Hypothalamus (tissue), 51 donors: ENCODE measurements at regions not wholly inside any gene's neighbourhood (a gene's known extent, or its start where the extent isn't known, plus 50 kb on each side); places are given as distances from the start of the nearest gene placed in this dataset.
"Not testable (repeated sequence)": the region's sequence is repeated elsewhere in the genome, so short reads cannot be mapped to it uniquely, and the experiment has no call there.

ENCODE experiments used
- DNase-seq, 51 donors: peaks; one replicate each; lab custom pipeline; 2025; lab: John Stamatoyannopoulos, UW

DNA sequence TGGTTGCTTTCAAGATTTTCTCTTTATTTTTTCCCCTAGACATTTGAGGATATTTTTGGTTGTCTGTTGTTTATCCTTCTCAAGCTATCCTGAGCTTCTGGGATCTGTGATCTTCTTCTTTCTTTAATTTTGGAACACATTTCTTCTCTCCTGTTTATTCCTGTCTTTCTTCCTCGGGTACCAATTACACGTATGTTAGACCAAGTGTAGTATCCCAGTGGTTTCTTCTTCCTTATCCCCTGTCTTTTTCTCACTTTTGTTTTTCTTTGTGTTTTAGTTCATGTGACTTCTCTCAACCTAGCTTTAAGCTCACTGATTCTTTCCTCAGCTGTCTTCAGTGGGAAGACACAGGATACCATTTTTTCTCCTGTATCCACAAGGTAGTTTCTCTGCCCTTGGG is 120.0 kb downstream of the GALR1 start:
- no peak for DNase-seq

DNA sequence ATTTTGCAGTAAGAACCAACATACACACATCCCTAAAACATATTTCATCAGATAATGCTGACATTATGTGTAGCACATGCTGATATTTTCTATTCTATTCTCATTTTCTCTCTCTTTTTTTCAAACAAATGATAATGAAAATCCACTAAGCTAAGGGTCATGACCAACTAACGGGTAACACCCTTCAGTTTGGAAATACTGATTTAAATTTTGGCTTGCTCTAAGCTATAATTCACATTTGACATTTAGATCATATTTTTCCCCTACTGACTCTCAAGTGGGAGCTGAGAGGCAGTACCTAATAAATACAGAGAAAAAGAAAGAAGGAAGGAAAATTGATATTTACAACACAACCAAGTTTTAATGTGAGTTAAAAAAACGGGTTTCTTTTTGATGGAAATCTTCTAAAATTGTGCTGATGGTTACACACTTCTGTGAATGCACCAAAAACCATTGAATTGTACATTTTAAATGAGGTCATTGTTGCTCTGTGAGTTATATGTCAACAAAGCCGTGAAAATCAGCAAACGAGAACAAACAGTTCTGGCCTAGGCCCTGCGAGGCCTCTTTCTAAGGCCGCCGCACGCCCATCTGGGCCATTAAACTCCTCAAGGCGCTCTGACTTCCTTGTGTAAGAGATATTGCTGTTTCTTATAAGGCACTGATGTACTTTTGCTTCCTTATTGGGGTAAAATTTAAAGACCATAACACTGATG is 124.2 kb downstream of the GALR1 start:
- DNase-seq, result no peak

GRCh38 chr18:77374446-77374805 is 124.8 kb downstream of the GALR1 start:
- no peak for DNase-seq

DNA sequence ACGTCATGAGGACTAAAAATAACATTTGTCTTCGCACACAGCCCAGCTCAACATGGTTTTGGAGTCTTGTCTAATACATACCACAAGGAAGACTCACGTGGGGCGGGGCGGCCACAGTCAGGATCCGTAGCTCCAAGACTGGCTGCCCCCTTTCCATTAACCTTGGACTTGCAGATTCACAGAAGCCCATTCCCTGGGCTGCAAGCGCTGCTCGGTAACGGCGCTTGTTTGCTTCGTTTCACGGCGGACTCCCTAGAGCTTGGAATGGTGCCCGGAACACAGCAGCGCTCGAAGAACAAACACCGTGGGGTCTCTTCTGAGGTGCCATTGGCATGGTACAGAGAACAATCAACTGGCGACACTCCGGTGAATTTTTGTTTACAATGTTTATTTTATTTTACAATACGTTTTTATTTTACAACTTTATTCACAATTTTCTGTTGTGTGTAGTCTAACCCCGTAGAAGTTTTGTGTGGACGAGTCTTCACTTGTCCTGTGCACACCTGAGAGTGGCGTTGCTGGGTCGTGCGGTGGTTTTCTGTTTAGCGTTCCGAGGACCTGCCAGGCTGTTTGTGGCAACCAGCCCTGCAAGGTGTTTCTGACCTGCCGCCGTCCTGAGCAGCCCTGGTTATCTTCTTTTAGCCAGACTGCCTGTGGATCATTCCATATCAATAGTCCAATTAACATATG is 126.5 kb downstream of the GALR1 start:
- peak in 5 of 51 donors; percentile 10 to 21 (median 15) for DNase-seq

GRCh38 chr18:77376733-77377094 is 127.1 kb downstream of the GALR1 start:
- no peak for DNase-seq

DNA sequence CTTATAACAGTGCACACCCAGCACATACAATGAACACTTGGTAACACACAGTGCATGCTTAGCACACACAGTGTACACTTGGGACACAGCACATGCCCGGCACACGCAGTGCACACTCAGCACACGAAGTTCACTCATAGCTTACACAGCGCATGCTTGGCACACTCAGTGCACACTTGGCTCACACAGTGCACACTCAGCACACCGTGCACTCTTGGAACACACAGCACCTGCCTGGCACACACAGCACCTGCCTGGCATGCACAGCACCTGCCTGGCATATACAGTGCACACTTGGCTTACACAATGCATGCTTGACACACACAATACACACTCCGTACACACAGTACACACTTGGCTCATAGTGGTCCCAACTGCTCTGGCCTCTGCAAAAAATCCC is 128.2 kb downstream of the GALR1 start:
- DNase-seq, result no peak

- no peak for DNase-seq
These were observed 130.4 kb downstream of the GALR1 start for GRCh38 chr18:77379976-77380509.

GRCh38 chr18:77380695-77381094 is 131.0 kb downstream of the GALR1 start:
- DNase-seq, result no peak

DNA sequence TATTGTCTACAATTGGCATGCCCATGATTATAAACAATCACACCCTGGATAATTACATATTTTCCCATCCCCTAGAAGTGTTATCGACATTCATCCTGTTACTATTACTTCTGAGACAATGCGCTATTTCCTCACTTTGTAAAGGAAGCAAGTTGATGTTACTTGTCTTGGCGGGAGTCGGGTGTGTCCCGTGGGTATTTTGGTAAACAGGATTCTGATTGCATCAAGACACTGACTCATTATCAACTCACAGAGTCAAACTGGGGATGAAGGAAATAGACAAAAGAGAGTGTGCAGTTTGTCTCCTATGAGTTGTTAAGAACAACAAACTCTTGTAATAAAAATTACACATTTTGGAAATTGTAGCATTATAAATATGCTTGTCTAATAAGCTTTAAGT is 142.7 kb downstream of the GALR1 start:
- DNase-seq, result no peak

DNA sequence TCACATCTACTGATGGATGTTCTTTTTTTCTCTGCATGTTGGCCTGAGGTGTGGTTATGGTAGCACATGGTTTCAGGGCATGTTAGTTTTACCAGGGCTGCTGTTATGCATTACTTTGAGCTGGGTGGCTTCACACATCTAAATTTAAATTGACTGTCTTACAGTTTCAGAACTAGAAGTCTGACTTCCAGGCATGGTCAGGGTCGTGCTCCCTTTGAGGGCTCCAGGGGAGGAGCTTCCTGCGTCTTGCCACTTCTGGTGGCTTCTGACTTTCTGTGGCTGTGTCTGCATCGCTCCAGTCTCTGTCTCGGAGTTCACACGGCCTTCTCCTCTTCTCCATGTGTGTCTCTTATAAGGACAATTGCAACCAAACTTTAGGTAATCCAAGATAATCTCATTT is 143.9 kb downstream of the GALR1 start:
- no peak for DNase-seq

GRCh38 chr18:77395953-77396352 is 146.3 kb downstream of the GALR1 start:
- DNase-seq, result no peak

DNA sequence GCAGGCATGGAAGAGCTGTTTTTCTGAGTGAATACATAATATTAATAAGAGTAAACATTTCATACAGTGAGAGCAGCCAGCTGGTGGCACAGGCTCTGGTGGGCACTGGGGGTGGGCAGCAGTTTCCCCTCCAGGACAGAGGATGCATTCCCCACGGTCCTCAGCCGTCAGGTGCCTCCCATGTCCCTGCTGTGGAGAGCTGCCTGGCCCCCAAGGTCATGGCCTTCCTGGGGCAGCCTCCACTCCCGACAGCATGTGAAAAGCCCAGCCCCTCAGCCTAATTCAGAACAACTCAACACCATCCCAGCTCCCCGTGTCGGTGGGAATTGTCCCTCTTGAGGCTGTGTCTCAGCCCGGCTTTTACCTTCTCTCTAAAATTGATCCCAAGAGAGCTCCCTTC is 147.4 kb downstream of the GALR1 start:
- DNase-seq, result no peak

- no peak for DNase-seq
These were observed 148.0 kb downstream of the GALR1 start for GRCh38 chr18:77397617-77398016.

GRCh38 chr18:77400561-77400960 is 150.9 kb downstream of the GALR1 start:
- no peak for DNase-seq

- no peak for DNase-seq
These were observed 151.5 kb downstream of the GALR1 start for GRCh38 chr18:77401173-77401572.

DNA sequence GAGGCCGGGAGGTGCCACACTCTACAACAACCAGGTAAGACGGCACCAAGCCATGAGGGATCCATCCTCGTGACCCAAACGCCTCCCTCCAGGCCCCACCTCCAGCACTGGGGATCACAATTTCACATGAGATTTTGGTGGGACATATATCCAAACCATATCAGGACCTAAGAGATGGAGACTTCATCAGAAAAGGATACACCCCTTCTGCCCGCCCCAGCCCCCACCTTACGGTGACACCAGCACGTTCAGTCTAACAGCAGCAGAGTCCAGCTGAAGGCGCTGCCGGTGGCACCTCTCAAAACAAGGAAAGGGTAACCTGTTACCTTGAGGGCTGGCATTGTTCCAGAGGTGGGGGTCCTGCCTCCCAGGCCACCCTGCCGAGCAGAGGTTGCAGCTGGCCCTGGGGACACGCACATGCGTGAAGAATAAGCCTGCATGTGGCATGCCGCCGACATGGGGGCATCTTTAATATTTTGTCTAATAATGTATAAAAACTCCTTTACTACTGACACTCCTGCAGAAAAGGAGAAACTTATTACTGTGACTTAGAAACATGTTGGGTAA is 154.4 kb downstream of the GALR1 start:
- no peak for DNase-seq

DNA sequence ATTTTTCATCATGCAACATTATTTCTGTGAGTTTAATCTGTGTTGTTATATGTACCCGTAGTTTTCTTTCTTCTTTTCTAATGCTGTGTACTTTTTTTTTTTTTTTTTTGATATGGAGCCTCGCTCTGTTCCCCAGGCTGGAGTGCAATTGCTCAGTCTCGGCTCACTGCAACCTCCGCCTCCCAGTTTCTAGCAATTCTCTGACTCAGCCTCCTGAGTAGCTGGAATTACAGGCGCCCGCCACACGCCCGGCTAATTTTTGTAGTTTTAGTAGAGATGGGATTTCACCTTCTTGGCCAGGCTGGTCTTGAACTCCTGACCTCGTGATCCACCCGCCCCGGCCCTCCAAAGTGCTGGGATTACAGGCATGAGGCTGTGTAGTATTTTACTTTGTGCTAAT is 155.4 kb downstream of the GALR1 start:
- DNase-seq, result no peak

- DNase-seq, result no peak
These were observed 158.1 kb downstream of the GALR1 start for GRCh38 chr18:77407733-77408132.

DNA sequence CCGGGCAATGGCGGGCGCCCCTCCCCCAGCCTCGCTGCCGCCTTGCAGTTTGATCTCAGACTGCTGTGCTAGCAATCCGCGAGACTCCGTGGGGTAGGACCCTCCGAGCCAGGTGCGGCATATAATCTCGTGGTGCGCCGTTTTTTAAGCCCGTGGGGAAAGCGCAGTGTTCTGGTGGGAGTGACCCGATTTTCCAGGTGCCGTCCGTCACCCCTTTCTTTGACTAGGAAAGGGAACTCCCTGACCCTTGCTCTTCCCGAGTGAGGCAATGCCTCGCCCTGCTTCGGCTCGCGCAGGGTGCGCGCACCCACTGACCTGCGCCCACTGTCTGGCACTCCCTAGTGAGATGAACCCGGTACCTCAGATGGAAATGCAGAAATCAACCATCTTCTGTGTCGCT is 171.9 kb downstream of the GALR1 start:
- DNase-seq, result not testable (repeated sequence)

- DNase-seq, result no peak
These were observed 173.6 kb downstream of the GALR1 start for GRCh38 chr18:77422974-77423867.

- DNase-seq, result no peak
These were observed 183.4 kb downstream of the GALR1 start for GRCh38 chr18:77433076-77433475.
